IMR-90 (cell line): ENCODE measurements at regions not wholly inside any gene's neighbourhood (a gene's known extent, or its start where the extent isn't known, plus 50 kb on each side); places are given as distances from the start of the nearest gene placed in this dataset.

Experiments
- ATAC-seq: fragments of 200-7000 bp; cut with Tn5 transposase; 2 replicates; pipeline ENCODE4 v1.9.1; 2020; ENCODE audit warnings: low read depth, mild to moderate bottlenecking, moderate library complexity
- BruUV-seq: library from RNA; stranded (reverse); fragments of 400-500 nt; replicated peaks from 2 replicates; lab custom pipeline; 2021; lab: Mats Ljungman, UMichigan
- CTCF ChIA-PET: fragments of 300-600 bp; formaldehyde crosslinking; extraction: SDS; loops from one replicate; lab custom pipeline; 2021; ENCODE audit warnings: antibody characterized with exemption; lab: Yijun Ruan, JAX
- POLR2A ChIA-PET: fragments of 300-600 bp; sonication (Branson Sonifier 250); formaldehyde crosslinking; loops from one replicate; lab custom pipeline; 2022; ENCODE audit warnings: antibody characterized with exemption; ENCODE audit not compliant: unreplicated experiment; lab: Charles Lee
- DNase-seq: peaks from one replicate; pipeline ENCODE4 v3.0.0; 2013
- H2AFZ ChIP-seq: replicated peaks from 2 replicates; pipeline ENCODE3; 2013; ENCODE audit warnings: low read length, mild to moderate bottlenecking; ENCODE audit not compliant: poor library complexity
- H2AK5ac ChIP-seq: 2 replicates; pipeline ENCODE4 v1.6.1; 2013; ENCODE audit warnings: low read depth, low read length, inconsistent platforms
- H2AK9ac ChIP-seq: replicated peaks from 2 replicates; pipeline ENCODE3; 2013; ENCODE audit warnings: mild to moderate bottlenecking, low read depth, low read length, moderate library complexity; ENCODE audit not compliant: poor library complexity
- H2BK120ac ChIP-seq: 2 replicates; pipeline ENCODE4 v1.6.1; 2013; ENCODE audit warnings: low read depth, low read length, inconsistent platforms
- H2BK15ac ChIP-seq: 3 replicates; pipeline ENCODE4 v1.6.1; 2013; ENCODE audit warnings: low read depth, low read length, inconsistent platforms
- H2BK20ac ChIP-seq: 2 replicates; pipeline ENCODE4 v1.6.1; 2013; ENCODE audit warnings: low read depth, mild to moderate bottlenecking, inconsistent platforms, low read length, moderate library complexity
- H2BK5ac ChIP-seq: 2 replicates; pipeline ENCODE4 v1.6.1; 2013; ENCODE audit warnings: mild to moderate bottlenecking, low read depth, low read length, inconsistent platforms; ENCODE audit not compliant: poor library complexity, severe bottlenecking
- H3K14ac ChIP-seq: replicated peaks from 2 replicates; pipeline ENCODE4 v1.6.1; 2013; ENCODE audit warnings: low read depth, low read length, inconsistent platforms
- H3K18ac ChIP-seq: 2 replicates; pipeline ENCODE4 v1.6.1; 2013; ENCODE audit warnings: low read depth, low read length, control low read depth
- H3K23ac ChIP-seq: 2 replicates; pipeline ENCODE4 v1.6.1; 2013; ENCODE audit warnings: low read depth, low read length, inconsistent platforms
- H3K27ac ChIP-seq: 2 replicates; pipeline ENCODE4 v1.5.1; 2013; ENCODE audit warnings: mild to moderate bottlenecking, control low read depth, low read length; ENCODE audit not compliant: insufficient read depth
- H3K27me3 ChIP-seq: 2 replicates; pipeline ENCODE4 v1.6.1; 2013; ENCODE audit warnings: low read length; ENCODE audit not compliant: control insufficient read depth, insufficient read depth
- H3K36me3 ChIP-seq: 2 replicates; pipeline ENCODE4 v1.6.1; 2013; ENCODE audit warnings: low read length, mixed read lengths; ENCODE audit not compliant: control insufficient read depth, insufficient read depth
- H3K4ac ChIP-seq: 2 replicates; pipeline ENCODE4 v1.6.1; 2013; ENCODE audit warnings: low read depth, low read length, inconsistent platforms
- H3K4me1 ChIP-seq: 2 replicates; pipeline ENCODE4 v1.6.1; 2013; ENCODE audit warnings: low read length, mixed read lengths; ENCODE audit not compliant: control insufficient read depth, insufficient read depth
- H3K4me2 ChIP-seq: 2 replicates; pipeline ENCODE4 v1.6.1; 2013; ENCODE audit warnings: low read depth, mild to moderate bottlenecking, control low read depth, low read length, moderate library complexity
- H3K4me3 ChIP-seq: 2 replicates; pipeline ENCODE4 v1.5.1; 2013; ENCODE audit warnings: low read depth, mild to moderate bottlenecking, control low read depth, low read length, moderate library complexity; ENCODE audit not compliant: insufficient read depth
- H3K56ac ChIP-seq: 2 replicates; pipeline ENCODE4 v1.6.1; 2013; ENCODE audit warnings: low read length, inconsistent platforms; ENCODE audit not compliant: insufficient read depth; ENCODE audit errors: extremely low read depth
- H3K79me1 ChIP-seq, 2 experiments: 2 replicates each; pipeline ENCODE4 v1.6.1; 2013; ENCODE audit warnings: low read length in 2 of 2, inconsistent platforms in 1 of 2, low read depth in 1 of 2
- H3K9ac ChIP-seq: 2 replicates; pipeline ENCODE4 v1.6.1; 2013; ENCODE audit warnings: low read depth, low read length, control low read depth
- H3K9me1 ChIP-seq: 2 replicates; pipeline ENCODE4 v1.6.1; 2013; ENCODE audit warnings: low read length, inconsistent platforms; ENCODE audit not compliant: insufficient read depth
- H3K9me3 ChIP-seq: 2 replicates; pipeline ENCODE4 v1.6.1; 2013; ENCODE audit warnings: low read length; ENCODE audit not compliant: control insufficient read depth, insufficient read depth
- H4K20me1 ChIP-seq: 2 replicates; pipeline ENCODE4 v1.6.1; 2013; ENCODE audit warnings: low read length, inconsistent platforms; ENCODE audit not compliant: insufficient read depth
- H4K5ac ChIP-seq: 2 replicates; pipeline ENCODE4 v1.6.1; 2013; ENCODE audit warnings: mild to moderate bottlenecking, low read depth, low read length, control low read depth
- H4K8ac ChIP-seq, 2 experiments: 2 replicates each; pipeline ENCODE4 v1.6.1; 2013; ENCODE audit warnings: low read depth in 2 of 2, low read length in 2 of 2, control low read depth in 1 of 2, inconsistent platforms in 1 of 2
- H4K91ac ChIP-seq: 2 replicates; pipeline ENCODE4 v1.6.1; 2013; ENCODE audit warnings: low read depth, low read length, inconsistent platforms; ENCODE audit not compliant: insufficient read depth
- CHD1 ChIP-seq: IDR thresholded peaks from 2 replicates; pipeline ENCODE4 v1.6.1; 2012; ENCODE audit warnings: low read depth, low read length, improper control_type of control experiment
- FOS ChIP-seq: fragments of 150-350 bp; IDR thresholded peaks from 2 replicates; pipeline ENCODE4 v1.6.1; 2016; ENCODE audit warnings: low read depth, low read length
- MAFK ChIP-seq: IDR thresholded peaks from 2 replicates; pipeline ENCODE4 v1.6.1; 2012; ENCODE audit warnings: low read depth, low read length, improper control_type of control experiment
- MAZ ChIP-seq: IDR thresholded peaks from 2 replicates; pipeline ENCODE4 v1.6.1; 2012; ENCODE audit warnings: low read depth, mild to moderate bottlenecking, low read length, improper control_type of control experiment, moderate library complexity, borderline replicate concordance
- RAD21 ChIP-seq: IDR thresholded peaks from 2 replicates; pipeline ENCODE4 v1.6.1; 2012; ENCODE audit warnings: low read length, improper control_type of control experiment
- RFX5 ChIP-seq: IDR thresholded peaks from 2 replicates; pipeline ENCODE4 v1.8.0; 2012; ENCODE audit warnings: low read depth, mild to moderate bottlenecking, low read length, moderate library complexity
- WGBS, 2 experiments: methylation state at CpG; one replicate each; pipeline versions ENCODE4 v1.1.5 to v1.1.7; 2013; ENCODE audit warnings: missing lambda C conversion rate in 2 of 2; ENCODE audit not compliant: insufficient read length in 1 of 2; ENCODE audit errors: extremely low coverage in 2 of 2; 5-methylcytosine and 5-hydroxymethylcytosine counted together
- dilution Hi-C: fragments of 300-500 bp; cut with HindIII; formaldehyde crosslinking; loops from one replicate; pipeline ENCODE4 v1.14.3; 2018; ENCODE audit warnings: low sequenced_read_pairs; ENCODE audit not compliant: unreplicated experiment
- in situ Hi-C: fragments of 300-500 bp; cut with MboI; formaldehyde crosslinking; loops from 3 replicates; pipeline ENCODE4 v1.14.3; 2019; ENCODE audit warnings: low sequenced_read_pairs, inconsistent platforms, mixed read lengths
- intact Hi-C: fragments of 100-400 bp; cut with micrococcal nuclease; formaldehyde crosslinking; loops from 2 replicates; pipeline ENCODE4 v1.10.0; 2022
- TF ChIP-seq, protein P1 (sequence below): conservative IDR thresholded peaks from 2 replicates; pipeline ENCODE4 v1.5.1; 2012; ENCODE audit warnings: mild to moderate bottlenecking, low read depth, low read length, improper control_type of control experiment

DNA sequence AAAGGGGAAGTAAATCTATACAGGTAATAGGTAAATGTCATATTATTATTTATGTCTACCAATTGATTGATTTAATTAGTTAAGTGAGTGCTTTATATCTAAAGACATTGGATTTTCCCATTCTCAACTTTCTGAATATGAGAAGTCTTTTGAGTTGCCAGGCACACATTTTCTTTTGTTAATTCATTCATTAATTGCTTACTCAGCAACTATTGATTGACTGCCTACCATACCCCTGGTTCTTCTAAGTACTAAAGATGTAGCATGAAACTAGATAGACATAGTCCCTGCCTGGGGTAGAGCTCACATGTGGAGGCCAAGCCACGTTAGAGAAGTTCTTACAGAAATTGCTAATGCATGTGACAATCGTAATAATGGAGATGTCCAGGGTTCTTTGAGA lies 253.1 kb upstream of the LYZL1 start:
- POLR2A ChIA-PET, result no interaction called here

More for the DNA sequence above, 253.1 kb upstream of the LYZL1 start:
- peak; percentile 98 for TF ChIP-seq MAFK
- TF ChIP-seq, protein P1, sequence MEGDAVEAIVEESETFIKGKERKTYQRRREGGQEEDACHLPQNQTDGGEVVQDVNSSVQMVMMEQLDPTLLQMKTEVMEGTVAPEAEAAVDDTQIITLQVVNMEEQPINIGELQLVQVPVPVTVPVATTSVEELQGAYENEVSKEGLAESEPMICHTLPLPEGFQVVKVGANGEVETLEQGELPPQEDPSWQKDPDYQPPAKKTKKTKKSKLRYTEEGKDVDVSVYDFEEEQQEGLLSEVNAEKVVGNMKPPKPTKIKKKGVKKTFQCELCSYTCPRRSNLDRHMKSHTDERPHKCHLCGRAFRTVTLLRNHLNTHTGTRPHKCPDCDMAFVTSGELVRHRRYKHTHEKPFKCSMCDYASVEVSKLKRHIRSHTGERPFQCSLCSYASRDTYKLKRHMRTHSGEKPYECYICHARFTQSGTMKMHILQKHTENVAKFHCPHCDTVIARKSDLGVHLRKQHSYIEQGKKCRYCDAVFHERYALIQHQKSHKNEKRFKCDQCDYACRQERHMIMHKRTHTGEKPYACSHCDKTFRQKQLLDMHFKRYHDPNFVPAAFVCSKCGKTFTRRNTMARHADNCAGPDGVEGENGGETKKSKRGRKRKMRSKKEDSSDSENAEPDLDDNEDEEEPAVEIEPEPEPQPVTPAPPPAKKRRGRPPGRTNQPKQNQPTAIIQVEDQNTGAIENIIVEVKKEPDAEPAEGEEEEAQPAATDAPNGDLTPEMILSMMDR, result no peak
- no peak for TF ChIP-seq MAZ
- TF ChIP-seq RAD21, result no peak
- TF ChIP-seq FOS, result no peak
- TF ChIP-seq RFX5, result no peak
- TF ChIP-seq CHD1, result no peak
- peaks cover 11% of the 10 kb centered on the region for H3K9me1 ChIP-seq
- no peaks in the 10 kb centered on the region for H3K27me3 ChIP-seq
- H3K14ac ChIP-seq, result no peak overlapping the region
- 100% methylated on average over 1 of the region's 2 CpGs; no CpG with 5 or more reads in 1 of the 2 experiments for WGBS, 2 experiments
- H3K79me1 ChIP-seq, result no peaks in the 10 kb centered on the region
- H3K4me2 ChIP-seq, result no peak overlapping the region
- H4K8ac ChIP-seq, result no peak overlapping the region
- DNase-seq (no peak), ATAC-seq (no peak)
- H3K27ac ChIP-seq, result no peak overlapping the region
- intact Hi-C loops (no loop called here), dilution Hi-C loops (no loop called here), in situ Hi-C loops (no loop called here)
- H4K5ac ChIP-seq, result no peak overlapping the region
- H3K9ac ChIP-seq, result no peak overlapping the region
- no peak overlapping the region for H3K18ac ChIP-seq
- no peak overlapping the region for H3K4ac ChIP-seq
- no peak overlapping the region for H2BK120ac ChIP-seq
- no peak overlapping the region for H2AK9ac ChIP-seq
- no peak overlapping the region for H4K91ac ChIP-seq
- no peak overlapping the region for H3K4me3 ChIP-seq
- H2AFZ ChIP-seq, result no peak overlapping the region
- no peaks in the 10 kb centered on the region for H3K36me3 ChIP-seq
- H2BK5ac ChIP-seq, result no peak overlapping the region
- no peak overlapping the region for H3K56ac ChIP-seq
- H4K20me1 ChIP-seq, result peaks cover 4% of the 10 kb centered on the region; the same call in 1 of the 2 replicates
- no peaks in the 10 kb centered on the region for H3K9me3 ChIP-seq
- H2BK15ac ChIP-seq, result no peak overlapping the region
- CTCF ChIA-PET, result no interaction called here
- no peak overlapping the region for H3K23ac ChIP-seq
- H3K4me1 ChIP-seq, result peaks cover 16% of the 10 kb centered on the region
- H2AK5ac ChIP-seq, result no peak overlapping the region
- BruUV-seq, result no TSS peak
- H2BK20ac ChIP-seq, result no peak overlapping the region
